ENCODE measurements at regions not wholly inside any gene's neighbourhood (a gene's known extent, or its start where the extent isn't known, plus 50 kb on each side); places are given as distances from the start of the nearest gene placed in this dataset.

DNA sequence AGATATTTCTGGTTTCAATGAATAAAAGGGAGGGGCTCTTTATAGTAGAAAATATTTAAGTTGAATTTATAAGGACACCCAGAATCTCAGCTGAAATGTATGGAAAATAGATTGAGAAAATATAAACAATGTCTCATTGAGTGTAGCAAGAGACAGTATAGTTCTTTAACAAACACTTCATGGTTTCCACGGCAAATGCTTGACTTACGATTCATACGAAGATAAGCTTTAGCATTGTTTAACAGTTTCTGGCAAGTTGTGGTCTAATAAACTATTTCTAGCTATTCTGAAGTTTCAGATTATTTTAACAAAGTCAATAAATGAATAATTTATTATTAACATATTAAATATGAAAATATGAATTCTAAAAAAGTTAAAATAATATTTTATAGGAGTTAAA, 1419.4 kb downstream of the KCNT2 start:
- TF ChIP-seq CTCF (IDR thresholded peaks at IDR 0.05; ENCODE audit: insufficient read depth, low read length) (no peak), POLR2AphosphoS5 (IDR thresholded peaks at IDR 0.05; ENCODE audit: low read depth) (no peak), REST (IDR thresholded peaks at IDR 0.05; ENCODE audit: insufficient replicate concordance, low read depth) (no peak), GABPA (IDR thresholded peaks at IDR 0.05; ENCODE audit: low read depth) (no peak), SPI1 (IDR thresholded peaks at IDR 0.05; ENCODE audit: borderline replicate concordance, low read depth) (no peak)

All from HL-60 (cell line).